ENCODE measurements at regions not wholly inside any gene's neighbourhood (a gene's known extent, or its start where the extent isn't known, plus 50 kb on each side); places are given as distances from the start of the nearest gene placed in this dataset.

DNA sequence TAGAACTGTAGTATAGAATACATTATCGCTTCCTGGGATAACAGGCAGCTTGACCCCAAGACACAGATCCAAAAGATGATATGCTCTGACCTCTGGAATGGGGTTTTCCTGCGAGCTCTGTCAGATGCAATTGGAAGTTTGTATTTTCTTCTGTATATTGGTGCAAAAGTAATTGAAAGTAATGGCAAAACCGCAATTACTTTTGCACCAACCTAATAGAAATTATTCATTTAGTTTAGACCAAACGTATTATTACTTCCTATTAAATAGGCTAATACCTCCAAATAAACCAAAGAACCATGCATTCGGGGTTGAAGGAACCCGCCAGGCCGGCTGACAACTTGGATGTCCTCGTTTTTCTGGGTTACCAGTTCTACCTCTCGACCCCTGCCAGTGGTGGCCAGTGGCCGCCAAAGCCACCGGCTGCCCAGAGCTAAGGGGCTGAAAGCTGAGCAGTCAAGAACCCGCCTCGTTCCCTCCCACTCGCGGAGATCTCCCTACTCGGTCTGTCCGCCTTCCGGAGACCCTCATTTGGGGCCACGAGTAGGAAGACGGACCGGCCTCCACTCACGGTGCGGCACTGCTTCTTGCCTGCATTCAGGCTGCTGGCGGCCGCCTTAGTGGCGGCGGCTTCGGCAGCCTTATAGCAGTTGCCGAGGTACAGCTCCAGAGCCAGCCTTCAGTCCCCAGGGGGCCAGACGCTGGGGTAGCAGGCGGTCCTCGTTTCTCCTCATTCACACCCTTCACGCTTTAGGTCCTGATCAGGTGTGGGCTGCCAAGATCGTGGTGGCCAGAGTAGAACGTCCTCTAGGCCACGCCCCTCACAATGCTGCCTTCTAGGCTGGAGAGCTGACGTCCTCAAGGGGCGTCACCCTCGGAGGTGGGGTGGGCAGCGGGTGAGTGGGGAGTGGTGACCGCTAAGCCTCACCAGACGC is 121.9 kb downstream of the RBMX2 start:
- TF ChIP-seq NBN (IDR thresholded peaks at IDR 0.05), result no peak
- TF ChIP-seq TAF1 (IDR thresholded peaks at IDR 0.05; ENCODE audit: borderline replicate concordance, low read depth, low read length), result no peak
- no peak for TF ChIP-seq HDGF (IDR thresholded peaks at IDR 0.05)
